GM12878 (cell line): ENCODE measurements at regions not wholly inside any gene's neighbourhood (a gene's known extent, or its start where the extent isn't known, plus 50 kb on each side); places are given as distances from the start of the nearest gene placed in this dataset.

Source experiments
- ATAC-seq: fragments of 200-7000 bp; cut with Tn5 transposase; 3 replicates; pipeline ENCODE4 v1.9.1; 2020; ENCODE audit warnings: mild to moderate bottlenecking, moderate library complexity
- BruUV-seq: library from RNA; stranded (reverse); fragments of 400-500 nt; replicated peaks from 2 replicates; lab custom pipeline; 2021; lab: Mats Ljungman, UMichigan
- CTCF ChIA-PET: fragments of 300-600 bp; sonication (Branson Sonifier 250); formaldehyde crosslinking; extraction: SDS; loops from one replicate; lab custom pipeline; 2021; ENCODE audit warnings: inconsistent platforms; lab: Yijun Ruan, JAX
- POLR2A ChIA-PET: fragments of 350-600 bp; formaldehyde crosslinking; extraction: SDS; loops from one replicate; lab custom pipeline; 2021; ENCODE audit warnings: inconsistent platforms; lab: Charles Lee
- RAD21 ChIA-PET: fragments of 300-600 bp; sonication (Branson Sonifier 250); formaldehyde crosslinking; loops from one replicate; lab custom pipeline; 2023; ENCODE audit warnings: antibody characterized with exemption; ENCODE audit not compliant: unreplicated experiment; lab: Charles Lee
- SMC1A ChIA-PET: fragments of 300-600 bp; sonication (Branson Sonifier 250); formaldehyde crosslinking; loops from one replicate; lab custom pipeline; 2023; ENCODE audit not compliant: unreplicated experiment, uncharacterized antibody; lab: Charles Lee
- DNase-seq: peaks from one replicate; pipeline ENCODE4 v3.0.0-alpha.2; 2011; ENCODE audit warnings: low read depth, low spot score
- FAIRE-seq: peaks from 3 replicates; lab custom pipeline; 2011; peaks lifted over from hg19 to GRCh38; lab: Jason Lieb, UNC
- H2AFZ ChIP-seq: 2 replicates; pipeline ENCODE4 v1.6.0; 2011; ENCODE audit warnings: low read depth, low read length, control low read depth; ENCODE audit not compliant: control insufficient read depth
- H3K27ac ChIP-seq: 2 replicates; pipeline ENCODE4 v1.5.1; 2011; ENCODE audit warnings: control low read depth; ENCODE audit not compliant: control insufficient read depth, insufficient read depth
- H3K27me3 ChIP-seq, 2 experiments: replicated peaks in 1 of 2; 2 replicates each; pipeline versions ENCODE4 v1.6.0 to v1.6.1; 2011; ENCODE audit warnings: low read length in 1 of 2; ENCODE audit not compliant: control insufficient read depth in 2 of 2, insufficient read depth in 2 of 2
- H3K36me3 ChIP-seq, 2 experiments: 2 replicates each; pipeline ENCODE4 v1.5.1; 2011; ENCODE audit warnings: low read length in 1 of 2; ENCODE audit not compliant: control insufficient read depth in 2 of 2, insufficient read depth in 2 of 2
- H3K4me1 ChIP-seq: 2 replicates; pipeline ENCODE4 v1.6.1; 2011; ENCODE audit warnings: mild to moderate bottlenecking, low read length, moderate library complexity, mixed read lengths; ENCODE audit not compliant: control insufficient read depth, insufficient read depth
- H3K4me2 ChIP-seq: 2 replicates; pipeline ENCODE4 v1.6.0; 2011; ENCODE audit warnings: control low read depth; ENCODE audit not compliant: control insufficient read depth, insufficient read depth
- H3K4me3 ChIP-seq: fragments of 200-600 bp; sonication (generic); 2 replicates; pipeline ENCODE4 v1.5.1; 2016
- H3K79me2 ChIP-seq: 2 replicates; pipeline ENCODE4 v1.6.0; 2011; ENCODE audit warnings: low read length; ENCODE audit not compliant: control insufficient read depth, insufficient read depth
- H3K9ac ChIP-seq: 2 replicates; pipeline ENCODE4 v1.8.0; 2011; ENCODE audit warnings: low read length, control low read depth, mixed read lengths; ENCODE audit not compliant: control insufficient read depth, insufficient read depth
- H3K9me3 ChIP-seq: replicated peaks from 3 replicates; pipeline ENCODE4 v1.5.1; 2011; ENCODE audit warnings: mild to moderate bottlenecking, low read length; ENCODE audit not compliant: control insufficient read depth, insufficient read depth
- H4K20me1 ChIP-seq: 2 replicates; pipeline ENCODE4 v1.6.0; 2011; ENCODE audit not compliant: control insufficient read depth, insufficient read depth
- ATF7 ChIP-seq: fragments of 450-650 bp; IDR thresholded peaks from 2 replicates; pipeline ENCODE4 v1.6.1; 2016; ENCODE audit warnings: low read depth, mild to moderate bottlenecking
- CHD4 ChIP-seq: fragments of 200-600 bp; sonication (generic); IDR thresholded peaks from 2 replicates; pipeline ENCODE4 v1.6.1; 2016; ENCODE audit warnings: mild to moderate bottlenecking
- FOS ChIP-seq: IDR thresholded peaks from 3 replicates; pipeline ENCODE4 v1.6.1; 2011; ENCODE audit warnings: borderline replicate concordance; ENCODE audit not compliant: insufficient read length; ENCODE audit errors: extremely low read depth
- HDAC2 ChIP-seq: fragments of 200-600 bp; sonication (generic); IDR thresholded peaks from 2 replicates; pipeline ENCODE4 v1.6.1; 2017
- MTA3 ChIP-seq: IDR thresholded peaks from 2 replicates; pipeline ENCODE4 v1.6.1; 2012; ENCODE audit warnings: low read length, inconsistent platforms, borderline replicate concordance
- NBN ChIP-seq: fragments of 450-650 bp; IDR thresholded peaks from 2 replicates; pipeline ENCODE4 v1.6.1; 2016
- NR2F1 ChIP-seq: fragments of 450-650 bp; conservative IDR thresholded peaks from 2 replicates; pipeline ENCODE4 v1.6.1; 2017; ENCODE audit warnings: mild to moderate bottlenecking
- PKNOX1 ChIP-seq: fragments of 450-650 bp; IDR thresholded peaks from 2 replicates; pipeline ENCODE4 v1.6.1; 2016; ENCODE audit warnings: mild to moderate bottlenecking
- POU2F2 ChIP-seq: IDR thresholded peaks from 3 replicates; pipeline ENCODE4 v1.6.1; 2011; ENCODE audit warnings: low read depth, mild to moderate bottlenecking, low read length, borderline replicate concordance
- PRDM15 ChIP-seq: fragments of 450-650 bp; formaldehyde crosslinking; IDR thresholded peaks from 2 replicates; pipeline ENCODE4 v1.4.0; 2020; ENCODE audit warnings: mild to moderate bottlenecking, moderate library complexity
- RB1 ChIP-seq: fragments of 450-650 bp; formaldehyde crosslinking; IDR thresholded peaks from 2 replicates; pipeline ENCODE4 v1.6.1; 2017; ENCODE audit warnings: mild to moderate bottlenecking, borderline replicate concordance
- SMAD1 ChIP-seq: fragments of 450-650 bp; IDR thresholded peaks from 2 replicates; pipeline ENCODE4 v1.6.1; 2018; ENCODE audit warnings: mild to moderate bottlenecking, low read depth; ENCODE audit not compliant: partially characterized antibody
- SMARCA5 ChIP-seq: fragments of 450-650 bp; IDR thresholded peaks from 2 replicates; pipeline ENCODE4 v1.6.1; 2017; ENCODE audit warnings: mild to moderate bottlenecking
- SRF ChIP-seq, 2 experiments: IDR thresholded peaks; 2 replicates each; pipeline ENCODE4 v1.6.1; 2011; ENCODE audit warnings: low read depth in 2 of 2, low read length in 2 of 2, mild to moderate bottlenecking in 1 of 2, moderate library complexity in 1 of 2
- WRNIP1 ChIP-seq: IDR thresholded peaks from 2 replicates; pipeline ENCODE4 v1.6.1; 2011; ENCODE audit warnings: low read depth, low read length, improper control_type of control experiment, borderline replicate concordance
- ZNF622 ChIP-seq: fragments of 450-650 bp; IDR thresholded peaks from 2 replicates; pipeline ENCODE4 v1.6.1; 2017; ENCODE audit warnings: mild to moderate bottlenecking, inconsistent platforms
- WGBS: methylation state at CpG from one replicate; pipeline ENCODE4 v1.1.6; 2016; ENCODE audit warnings: low lambda C conversion rate; ENCODE audit not compliant: insufficient replicate concordance, insufficient coverage; ENCODE audit errors: missing lambda C conversion rate; 5-methylcytosine and 5-hydroxymethylcytosine counted together
- in situ Hi-C: fragments of 300-500 bp; cut with MboI; formaldehyde crosslinking; loops from 9 replicates; pipeline ENCODE4 v1.14.3; 2018; ENCODE audit warnings: mixed read lengths
- intact Hi-C: fragments of 100-400 bp; cut with micrococcal nuclease; formaldehyde crosslinking; loops from one replicate; pipeline ENCODE4 v1.14.2; 2022; ENCODE audit not compliant: unreplicated experiment

- H3K9me3 ChIP-seq: no peaks in the 10 kb centered on the region
- intact Hi-C loops (no loop called here), in situ Hi-C loops (no loop called here)
- no peaks in the 10 kb centered on the region for H3K4me1 ChIP-seq
- ChIA-PET RAD21 (interaction anchor here (0.9 kb wide), 1 partner anchor 45 kb away, joined by 4 read pairs; no protein-coding TSS in a partner anchor), POLR2A (no interaction called here), CTCF (interaction anchor here (0.7 kb wide), 1 partner anchor 287 kb away, joined by 3 read pairs; no protein-coding TSS in a partner anchor), SMC1A (no interaction called here)
- TF ChIP-seq ATF7 (no peak), POU2F2 (no peak), NBN (no peak), CHD4 (no peak), SRF (IDR thresholded peaks at IDR 0.05; ENCODE audit: low read depth in 2 of 2, low read length in 2 of 2) (no peak), WRNIP1 (no peak), RB1 (no peak), SMARCA5 (no peak), HDAC2 (no peak), ZNF622 (no peak), PRDM15 (no peak), SMAD1 (no peak), PKNOX1 (no peak), MTA3 (no peak), NR2F1 (no peak), FOS (no peak)
- no TSS peak for BruUV-seq
- no peaks in the 10 kb centered on the region for H4K20me1 ChIP-seq
- H2AFZ ChIP-seq: no peak overlapping the region
- H3K4me3 ChIP-seq: no peak overlapping the region
- H3K9ac ChIP-seq: no peak overlapping the region
- H3K4me2 ChIP-seq: no peak overlapping the region
- FAIRE-seq: no peak
- H3K27ac ChIP-seq: no peak overlapping the region
- no peak for ATAC-seq
- no peaks in the 10 kb centered on the region for H3K36me3 ChIP-seq
- DNase-seq: no peak
- H3K79me2 ChIP-seq: no peaks in the 10 kb centered on the region
- 90% methylated on average over 2 of the region's 2 CpGs for WGBS
- no peaks in the 10 kb centered on the region for H3K27me3 ChIP-seq
These were observed 60.4 kb downstream of the IL12A start for GRCh38 chr3:160049038-160049437.
